Loucy (cell line): ENCODE measurements at regions not wholly inside any gene's neighbourhood (a gene's known extent, or its start where the extent isn't known, plus 50 kb on each side); places are given as distances from the start of the nearest gene placed in this dataset.

Experiments
- CTCF ChIP-seq: fragments of 200-600 bp; sonication (generic); conservative IDR thresholded peaks from 2 replicates; pipeline ENCODE4 v1.5.1; 2014; ENCODE audit warnings: mild to moderate bottlenecking, antibody characterized with exemption, low read length
- EZH2phosphoT487 ChIP-seq: fragments of 200-600 bp; IDR thresholded peaks from 2 replicates; pipeline ENCODE4 v1.6.1; 2018; ENCODE audit warnings: antibody characterized with exemption, mild to moderate bottlenecking, moderate library complexity, borderline replicate concordance

DNA sequence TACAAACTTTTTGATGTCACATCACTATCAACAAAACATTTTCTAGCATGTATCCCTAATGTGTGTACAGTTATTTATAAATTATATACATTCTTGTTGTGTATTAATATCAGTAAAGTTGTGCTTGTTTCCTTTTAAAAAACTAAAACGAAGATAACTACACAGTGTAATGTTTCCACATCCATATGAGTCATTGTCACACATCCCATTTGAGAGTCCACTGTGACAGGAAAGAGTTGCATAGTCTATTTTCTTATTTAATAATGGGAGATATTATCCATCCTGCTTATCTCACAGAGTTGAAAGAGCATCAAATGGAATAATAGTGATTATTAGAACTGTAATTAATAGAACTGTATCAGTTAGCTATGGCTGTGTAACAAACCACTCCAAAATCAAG lies 434.0 kb upstream of the CLINT1 start:
- no peak for TF ChIP-seq CTCF
- no peak for TF ChIP-seq EZH2phosphoT487
